ENCODE measurements at regions not wholly inside any gene's neighbourhood (a gene's known extent, or its start where the extent isn't known, plus 50 kb on each side); places are given as distances from the start of the nearest gene placed in this dataset.

- no peaks in the 10 kb centered on the region for H3K27me3 ChIP-seq (ENCODE audit: control insufficient read depth in 1 of 2, insufficient read depth in 1 of 2, low read length in 2 of 2)
- H3K4me3 ChIP-seq (ENCODE audit: insufficient read depth in 1 of 2, low read depth in 1 of 2, low read length in 2 of 2) = no peak overlapping the region
- H2AFZ ChIP-seq (ENCODE audit: low read depth, low read length) = peak overlapping the region; percentile 4
- no peak overlapping the region for H2BK120ac ChIP-seq (ENCODE audit: low read depth, low read length)
- no peaks in the 10 kb centered on the region for H3K4me1 ChIP-seq (ENCODE audit: control insufficient read depth, insufficient read depth, low read depth, low read length)
- no peak overlapping the region for H2BK5ac ChIP-seq (ENCODE audit: low read depth, low read length, poor library complexity, severe bottlenecking)
- H2AK5ac ChIP-seq (ENCODE audit: low read length, severe bottlenecking) = no peak overlapping the region
- no peak overlapping the region for H3K4ac ChIP-seq (ENCODE audit: low read depth in 1 of 2, low read length in 2 of 2)
- H2BK12ac ChIP-seq (ENCODE audit: low read length in 2 of 2) = no peak overlapping the region
- H4K91ac ChIP-seq (ENCODE audit: low read length) = no peak overlapping the region
- no peak overlapping the region for H4K8ac ChIP-seq (ENCODE audit: low read length)
- H3K27ac ChIP-seq (ENCODE audit: low read length, poor library complexity, severe bottlenecking) = no peak overlapping the region
- H3K23ac ChIP-seq (ENCODE audit: low read length in 2 of 2) = no peak overlapping the region
- no peaks in the 10 kb centered on the region for H3K9me3 ChIP-seq (ENCODE audit: control insufficient read depth, low read length)
- no peaks in the 10 kb centered on the region for H3K79me1 ChIP-seq (replicated peaks; ENCODE audit: low read length, poor library complexity, severe bottlenecking)
- 98% methylated on average over 3 of the region's 5 CpGs for WGBS
- no peaks in the 10 kb centered on the region for H3K36me3 ChIP-seq (ENCODE audit: control insufficient read depth in 1 of 2, insufficient read depth in 2 of 2, low read depth in 1 of 2, low read length in 2 of 2)
- no peak overlapping the region for H3K18ac ChIP-seq (ENCODE audit: low read depth in 1 of 2, low read length in 2 of 2)
- DNase-seq = no peak
- no peak overlapping the region for H3K4me2 ChIP-seq (ENCODE audit: low read length, poor library complexity, severe bottlenecking)
- H2BK15ac ChIP-seq (ENCODE audit: low read depth, poor library complexity, severe bottlenecking) = no peak overlapping the region
- H3K9ac ChIP-seq (ENCODE audit: low read length) = no peak overlapping the region
- H3K14ac ChIP-seq (ENCODE audit: low read length in 2 of 2) = no peak overlapping the region
Measured at GRCh38 chr2:146954544-146954943, 890.3 kb upstream of the ACVR2A start.

DNA sequence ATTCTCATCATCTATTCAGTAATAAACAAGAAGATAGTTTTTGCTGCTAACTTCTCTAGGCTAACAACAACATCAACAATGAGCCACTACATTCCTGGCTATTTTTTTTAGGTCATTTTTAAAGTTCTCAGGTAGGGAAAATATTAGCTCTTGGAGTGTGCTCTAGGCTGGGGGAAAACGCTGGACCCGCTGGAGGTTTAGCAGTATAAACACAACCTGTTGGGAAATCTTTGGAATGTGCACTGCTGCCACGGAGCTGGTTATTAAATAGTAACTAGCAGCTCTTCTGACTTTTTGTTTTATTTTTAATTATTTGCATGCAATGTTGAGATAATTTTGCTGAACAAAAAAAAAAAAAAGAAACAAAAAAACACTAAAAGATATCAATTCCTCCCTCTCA is 892.1 kb upstream of the ACVR2A start:
- no peak overlapping the region for H3K4ac ChIP-seq (ENCODE audit: low read depth in 1 of 2, low read length in 2 of 2)
- H2AK5ac ChIP-seq (ENCODE audit: low read length, severe bottlenecking) = no peak overlapping the region
- no peaks in the 10 kb centered on the region for H3K79me1 ChIP-seq (replicated peaks; ENCODE audit: low read length, poor library complexity, severe bottlenecking)
- no peak overlapping the region for H3K14ac ChIP-seq (ENCODE audit: low read length in 2 of 2)
- no peaks in the 10 kb centered on the region for H3K9me3 ChIP-seq (ENCODE audit: control insufficient read depth, low read length)
- H4K91ac ChIP-seq (ENCODE audit: low read length) = no peak overlapping the region
- no peak overlapping the region for H4K8ac ChIP-seq (ENCODE audit: low read length)
- H2BK12ac ChIP-seq (ENCODE audit: low read length in 2 of 2) = no peak overlapping the region
- H2AFZ ChIP-seq (ENCODE audit: low read depth, low read length) = no peak overlapping the region
- no peak overlapping the region for H2BK5ac ChIP-seq (ENCODE audit: low read depth, low read length, poor library complexity, severe bottlenecking)
- H3K9ac ChIP-seq (ENCODE audit: low read length) = no peak overlapping the region
- H3K18ac ChIP-seq (ENCODE audit: low read depth in 1 of 2, low read length in 2 of 2) = no peak overlapping the region
- H2BK15ac ChIP-seq (ENCODE audit: low read depth, poor library complexity, severe bottlenecking) = no peak overlapping the region
- no peak overlapping the region for H2BK120ac ChIP-seq (ENCODE audit: low read depth, low read length)
- H3K27ac ChIP-seq (ENCODE audit: low read length, poor library complexity, severe bottlenecking) = no peak overlapping the region
- 85% methylated on average over 2 of the region's 3 CpGs for WGBS
- H3K4me3 ChIP-seq (ENCODE audit: insufficient read depth in 1 of 2, low read depth in 1 of 2, low read length in 2 of 2) = no peak overlapping the region
- no peak overlapping the region for H3K4me2 ChIP-seq (ENCODE audit: low read length, poor library complexity, severe bottlenecking)
- no peaks in the 10 kb centered on the region for H3K36me3 ChIP-seq (ENCODE audit: control insufficient read depth in 1 of 2, insufficient read depth in 2 of 2, low read depth in 1 of 2, low read length in 2 of 2)
- H3K27me3 ChIP-seq (ENCODE audit: control insufficient read depth in 1 of 2, insufficient read depth in 1 of 2, low read length in 2 of 2) = no peaks in the 10 kb centered on the region
- H3K23ac ChIP-seq (ENCODE audit: low read length in 2 of 2) = no peak overlapping the region
- no peaks in the 10 kb centered on the region for H3K4me1 ChIP-seq (ENCODE audit: control insufficient read depth, insufficient read depth, low read depth, low read length)
- no peak for DNase-seq

GRCh38 chr2:146950911-146951310 is 893.9 kb upstream of the ACVR2A start:
- Histone ChIP-seq H3K4me2 (ENCODE audit: low read length, poor library complexity, severe bottlenecking) (no peak overlapping the region), H3K4me1 (ENCODE audit: control insufficient read depth, insufficient read depth, low read depth, low read length) (no peaks in the 10 kb centered on the region), H2AK5ac (ENCODE audit: low read length, severe bottlenecking) (no peak overlapping the region), H4K8ac (ENCODE audit: low read length) (no peak overlapping the region), H3K36me3 (ENCODE audit: control insufficient read depth in 1 of 2, insufficient read depth in 2 of 2, low read depth in 1 of 2, low read length in 2 of 2) (no peaks in the 10 kb centered on the region), H3K9me3 (ENCODE audit: control insufficient read depth, low read length) (no peaks in the 10 kb centered on the region), H2BK120ac (ENCODE audit: low read depth, low read length) (no peak overlapping the region), H2BK12ac (ENCODE audit: low read length in 2 of 2) (no peak overlapping the region), H3K23ac (ENCODE audit: low read length in 2 of 2) (no peak overlapping the region), H3K14ac (ENCODE audit: low read length in 2 of 2) (no peak overlapping the region), H2BK5ac (ENCODE audit: low read depth, low read length, poor library complexity, severe bottlenecking) (no peak overlapping the region), H2AFZ (ENCODE audit: low read depth, low read length) (no peak overlapping the region), H4K91ac (ENCODE audit: low read length) (no peak overlapping the region), H3K9ac (ENCODE audit: low read length) (no peak overlapping the region), H3K4me3 (ENCODE audit: insufficient read depth in 1 of 2, low read depth in 1 of 2, low read length in 2 of 2) (no peak overlapping the region), H3K27ac (ENCODE audit: low read length, poor library complexity, severe bottlenecking) (no peak overlapping the region), H3K4ac (ENCODE audit: low read depth in 1 of 2, low read length in 2 of 2) (no peak overlapping the region), H3K79me1 (replicated peaks; ENCODE audit: low read length, poor library complexity, severe bottlenecking) (no peaks in the 10 kb centered on the region), H3K27me3 (ENCODE audit: control insufficient read depth in 1 of 2, insufficient read depth in 1 of 2, low read length in 2 of 2) (no peaks in the 10 kb centered on the region), H3K18ac (ENCODE audit: low read depth in 1 of 2, low read length in 2 of 2) (no peak overlapping the region), H2BK15ac (ENCODE audit: low read depth, poor library complexity, severe bottlenecking) (no peak overlapping the region)
- 95% methylated on average over 3 of the region's 4 CpGs for WGBS
- DNase-seq = no peak

DNA sequence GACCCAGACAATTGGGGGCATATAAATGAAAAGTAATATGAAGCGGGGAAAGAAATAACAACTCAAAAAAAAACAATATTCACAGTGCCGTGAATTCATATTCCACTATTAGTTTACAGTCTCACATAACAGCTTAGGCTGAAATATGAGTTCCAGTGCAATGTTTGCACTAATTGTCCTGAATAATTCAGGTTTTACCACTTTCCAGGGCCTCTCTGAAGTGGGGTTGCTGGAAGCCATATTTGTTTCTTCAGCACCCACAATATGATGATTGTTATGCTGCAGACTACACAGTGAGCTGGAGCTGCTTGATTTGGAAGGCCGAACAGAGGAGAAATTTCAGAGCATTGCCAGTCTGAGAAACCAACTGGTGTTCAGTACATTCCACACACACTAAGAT is 894.5 kb upstream of the ACVR2A start:
- Histone ChIP-seq H3K4me3 (ENCODE audit: insufficient read depth in 1 of 2, low read depth in 1 of 2, low read length in 2 of 2) (no peak overlapping the region), H2BK5ac (ENCODE audit: low read depth, low read length, poor library complexity, severe bottlenecking) (no peak overlapping the region), H3K27me3 (ENCODE audit: control insufficient read depth in 1 of 2, insufficient read depth in 1 of 2, low read length in 2 of 2) (no peaks in the 10 kb centered on the region), H3K23ac (ENCODE audit: low read length in 2 of 2) (no peak overlapping the region), H3K14ac (ENCODE audit: low read length in 2 of 2) (no peak overlapping the region), H2AK5ac (ENCODE audit: low read length, severe bottlenecking) (no peak overlapping the region), H2AFZ (ENCODE audit: low read depth, low read length) (no peak overlapping the region), H3K4me2 (ENCODE audit: low read length, poor library complexity, severe bottlenecking) (no peak overlapping the region), H3K9me3 (ENCODE audit: control insufficient read depth, low read length) (no peaks in the 10 kb centered on the region), H3K79me1 (replicated peaks; ENCODE audit: low read length, poor library complexity, severe bottlenecking) (no peaks in the 10 kb centered on the region), H4K91ac (ENCODE audit: low read length) (no peak overlapping the region), H3K27ac (ENCODE audit: low read length, poor library complexity, severe bottlenecking) (no peak overlapping the region), H4K8ac (ENCODE audit: low read length) (no peak overlapping the region), H3K18ac (ENCODE audit: low read depth in 1 of 2, low read length in 2 of 2) (no peak overlapping the region), H2BK120ac (ENCODE audit: low read depth, low read length) (no peak overlapping the region), H2BK15ac (ENCODE audit: low read depth, poor library complexity, severe bottlenecking) (no peak overlapping the region), H3K4ac (ENCODE audit: low read depth in 1 of 2, low read length in 2 of 2) (no peak overlapping the region), H3K36me3 (ENCODE audit: control insufficient read depth in 1 of 2, insufficient read depth in 2 of 2, low read depth in 1 of 2, low read length in 2 of 2) (no peaks in the 10 kb centered on the region), H3K4me1 (ENCODE audit: control insufficient read depth, insufficient read depth, low read depth, low read length) (no peaks in the 10 kb centered on the region), H3K9ac (ENCODE audit: low read length) (no peak overlapping the region), H2BK12ac (ENCODE audit: low read length in 2 of 2) (no peak overlapping the region)
- DNase-seq = no peak
- WGBS = 100% methylated on average over 2 of the region's 3 CpGs
